Skeletal muscle tissue (tissue), 3 donors: ENCODE measurements at regions not wholly inside any gene's neighbourhood (a gene's known extent, or its start where the extent isn't known, plus 50 kb on each side); places are given as distances from the start of the nearest gene placed in this dataset.
"Not testable (repeated sequence)": the region's sequence is repeated elsewhere in the genome, so short reads cannot be mapped to it uniquely, and the experiment has no call there.

ENCODE experiments used
- H3K27ac ChIP-seq: one replicate; pipeline ENCODE4 v1.7.0; 2013; ENCODE audit warnings: mild to moderate bottlenecking, low read depth, low read length, inconsistent platforms
- H3K27me3 ChIP-seq, 3 donors: one replicate each; pipeline ENCODE4 v1.7.0; 2013; ENCODE audit warnings: low read length in 3 of 3; ENCODE audit not compliant: control insufficient read depth in 3 of 3, insufficient read depth in 3 of 3
- H3K36me3 ChIP-seq, 3 donors: one replicate each; pipeline ENCODE4 v1.7.0; 2013; ENCODE audit warnings: low read length in 3 of 3; ENCODE audit not compliant: control insufficient read depth in 3 of 3, insufficient read depth in 3 of 3
- H3K4me1 ChIP-seq, 3 donors: one replicate each; pipeline ENCODE4 v1.7.0; 2013; ENCODE audit warnings: low read length in 3 of 3, mild to moderate bottlenecking in 3 of 3; ENCODE audit not compliant: control insufficient read depth in 3 of 3, insufficient read depth in 3 of 3
- H3K4me3 ChIP-seq, 3 donors: one replicate each; pipeline ENCODE4 v1.7.0; 2013; ENCODE audit warnings: low read length in 3 of 3
- H3K9ac ChIP-seq, 3 donors: one replicate each; pipeline ENCODE4 v1.7.0; 2013; ENCODE audit warnings: low read length in 3 of 3, mild to moderate bottlenecking in 3 of 3, moderate library complexity in 2 of 3, low read depth in 1 of 3
- H3K9me3 ChIP-seq, 3 donors: one replicate each; pipeline ENCODE4 v1.7.0; 2013; ENCODE audit warnings: low read length in 3 of 3; ENCODE audit not compliant: control insufficient read depth in 3 of 3
- donor health status: Osteomylitis.

DNA sequence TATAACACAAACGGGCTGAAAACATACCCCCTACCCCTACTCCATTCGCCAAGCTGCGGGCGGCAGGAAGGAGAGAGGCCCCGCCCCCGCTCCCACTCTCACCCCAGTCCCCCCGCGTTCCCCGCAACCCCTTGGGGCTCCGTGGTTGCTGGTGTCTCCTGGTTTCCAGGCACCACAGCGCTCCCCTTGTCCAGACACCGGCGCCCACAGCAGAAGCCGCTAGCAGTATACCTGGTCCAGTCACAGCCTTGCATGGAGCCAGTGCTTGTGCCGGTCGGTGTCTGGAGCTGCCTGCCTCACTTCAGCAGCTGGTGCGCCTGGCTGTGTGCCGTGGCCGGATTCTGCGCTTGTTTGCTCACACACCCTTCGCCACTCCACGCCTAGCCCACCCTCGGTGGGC lies 240.5 kb upstream of the DAB2 start:
- Histone ChIP-seq H3K4me3 (no peak overlapping the region), H3K36me3 (no peaks in the 10 kb centered on the region), H3K4me1 (no peaks in the 10 kb centered on the region), H3K27ac (no peak overlapping the region), H3K9me3 (no peaks in the 10 kb centered on the region), H3K9ac (no peak overlapping the region), H3K27me3 (peaks cover 0 to 3% (median 0%) of the 10 kb centered on the region in 3 donors)

DNA sequence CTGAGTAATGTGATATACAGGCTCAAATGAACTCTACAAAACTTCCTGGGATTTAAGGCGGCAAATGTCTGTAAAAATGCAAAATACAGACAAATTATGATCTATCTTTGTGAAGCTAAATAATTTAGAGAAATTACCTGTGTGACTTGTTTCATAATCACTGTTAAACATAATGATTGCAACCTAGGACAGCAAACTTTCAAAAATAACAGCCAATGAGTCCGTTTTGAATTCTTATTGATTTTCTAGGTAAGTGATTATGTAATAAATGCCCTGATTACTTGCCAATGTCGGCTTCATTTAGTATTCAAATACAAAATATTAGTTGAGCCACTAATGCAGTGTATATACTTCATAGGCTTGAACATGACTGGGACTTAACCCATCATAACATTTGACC lies 238.2 kb upstream of the DAB2 start:
- Histone ChIP-seq H3K27me3 (peaks cover 0 to 3% (median 0%) of the 10 kb centered on the region in 3 donors), H3K4me1 (no peaks in the 10 kb centered on the region), H3K27ac (no peak overlapping the region), H3K36me3 (no peaks in the 10 kb centered on the region), H3K4me3 (no peak overlapping the region), H3K9me3 (no peaks in the 10 kb centered on the region), H3K9ac (no peak overlapping the region)

DNA sequence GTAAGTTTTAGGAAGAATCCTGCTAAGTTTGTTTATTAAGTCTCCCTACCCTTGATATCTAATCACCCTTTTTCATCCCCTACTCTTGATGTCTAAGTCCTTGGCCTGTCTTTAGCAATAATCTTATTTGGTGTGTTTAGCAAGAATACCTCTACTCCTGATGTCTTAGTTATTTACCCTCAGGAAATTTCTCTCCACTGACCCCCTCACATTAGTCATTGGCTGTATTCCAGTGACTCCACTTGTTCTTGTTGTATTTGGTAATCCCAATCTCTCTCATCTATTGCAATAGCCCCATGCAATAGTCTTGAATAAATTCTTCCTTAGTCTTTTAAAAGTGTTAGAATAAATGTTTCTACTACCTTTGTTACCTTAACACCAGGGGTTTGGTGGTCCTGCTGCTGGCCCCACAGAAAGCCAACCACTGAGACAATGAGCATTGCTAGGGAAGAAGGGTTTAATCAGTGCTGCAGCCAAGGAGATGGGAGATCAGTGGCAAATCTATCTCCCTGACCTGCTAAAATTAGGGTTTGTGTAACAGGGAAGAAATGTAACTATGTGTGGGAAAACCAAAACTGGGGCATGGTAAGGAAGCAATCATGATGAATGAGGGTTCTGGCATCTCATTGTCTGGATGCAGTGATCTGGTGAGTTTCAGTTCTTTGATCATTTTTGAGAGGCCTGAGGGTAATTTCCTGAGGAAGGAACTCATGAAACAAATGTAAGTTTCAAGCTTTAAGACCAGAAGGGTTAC lies 236.4 kb upstream of the DAB2 start:
- Histone ChIP-seq H3K9ac (no peak overlapping the region), H3K4me1 (no peaks in the 10 kb centered on the region), H3K36me3 (no peaks in the 10 kb centered on the region), H3K27me3 (peaks cover 0 to 3% (median 0%) of the 10 kb centered on the region in 3 donors), H3K27ac (no peak overlapping the region), H3K4me3 (no peak overlapping the region), H3K9me3 (no peaks in the 10 kb centered on the region)

DNA sequence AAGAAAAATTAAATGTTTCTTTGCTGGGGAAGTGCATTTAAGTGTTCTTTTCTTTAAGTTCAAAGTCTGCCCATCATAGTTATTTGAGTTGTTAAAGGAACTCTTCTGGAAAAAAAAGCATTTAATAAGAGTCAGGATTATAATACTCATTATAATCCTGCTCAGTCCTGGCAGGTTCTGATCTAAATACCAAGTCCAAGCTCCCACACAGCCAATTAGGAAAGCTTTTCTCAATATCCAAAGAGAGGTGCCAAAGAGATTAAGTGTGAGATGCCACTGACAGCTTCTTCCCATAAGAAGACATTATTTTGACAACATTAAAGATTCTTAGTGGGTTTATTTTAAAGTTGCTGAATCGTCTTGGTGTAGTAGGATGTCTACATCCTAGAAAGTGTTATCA lies 235.2 kb upstream of the DAB2 start:
- H3K27me3 ChIP-seq: peaks cover 0 to 3% (median 0%) of the 10 kb centered on the region in 3 donors
- H3K9ac ChIP-seq: no peak overlapping the region

DNA sequence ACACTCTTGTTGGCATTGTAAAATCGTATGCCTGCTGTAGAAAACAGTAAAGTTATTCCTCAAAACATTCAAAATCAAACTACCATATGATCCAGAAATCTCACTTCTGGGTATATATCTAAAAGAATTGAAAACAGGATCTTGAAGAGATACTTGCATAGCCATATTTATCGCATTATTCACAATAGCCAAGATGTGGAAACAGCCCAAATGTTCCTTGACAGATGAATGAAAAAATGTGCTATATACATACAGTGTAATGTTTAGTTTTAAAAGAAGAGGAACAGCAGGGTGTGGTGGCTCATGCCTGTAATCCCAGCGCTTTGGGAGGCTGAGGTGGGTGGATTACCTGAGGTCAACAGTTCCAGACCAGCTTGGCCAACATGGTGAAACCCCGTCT lies 234.1 kb upstream of the DAB2 start:
- H3K9ac ChIP-seq: no peak overlapping the region
- no peak overlapping the region for H3K27ac ChIP-seq
- H3K9me3 ChIP-seq: no peaks in the 10 kb centered on the region
- no peaks in the 10 kb centered on the region for H3K36me3 ChIP-seq
- H3K4me3 ChIP-seq: no peak overlapping the region
- no peaks in the 10 kb centered on the region for H3K4me1 ChIP-seq
- no peaks in the 10 kb centered on the region for H3K27me3 ChIP-seq

More for the DNA sequence above, 235.2 kb upstream of the DAB2 start:
- no peaks in the 10 kb centered on the region for H3K4me1 ChIP-seq
- no peak overlapping the region for H3K27ac ChIP-seq
- no peak overlapping the region for H3K4me3 ChIP-seq
- H3K9me3 ChIP-seq: no peaks in the 10 kb centered on the region
- H3K36me3 ChIP-seq: no peaks in the 10 kb centered on the region

DNA sequence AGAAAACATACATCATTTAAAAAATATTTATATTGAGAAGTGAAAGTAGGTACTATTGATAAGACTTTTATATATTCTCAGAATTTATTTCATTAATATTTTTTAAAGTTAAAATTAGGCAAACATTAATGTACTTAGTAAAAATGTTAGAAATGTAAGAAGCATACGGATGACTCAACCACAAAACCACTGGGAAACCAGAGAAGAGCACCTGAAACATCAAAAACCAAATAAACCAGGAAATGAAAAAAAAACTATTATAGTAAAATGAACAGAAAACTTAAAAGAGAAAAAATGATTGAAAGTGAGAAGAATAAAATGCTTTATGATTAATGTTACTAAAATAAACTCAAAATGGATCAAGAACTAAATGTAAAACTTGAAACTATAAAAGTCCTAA lies 233.2 kb upstream of the DAB2 start:
- no peaks in the 10 kb centered on the region for H3K4me1 ChIP-seq
- H3K36me3 ChIP-seq: no peaks in the 10 kb centered on the region
- no peaks in the 10 kb centered on the region for H3K27me3 ChIP-seq
- H3K9me3 ChIP-seq: no peaks in the 10 kb centered on the region
- H3K27ac ChIP-seq: no peak overlapping the region
- H3K4me3 ChIP-seq: no peak overlapping the region
- H3K9ac ChIP-seq: no peak overlapping the region

DNA sequence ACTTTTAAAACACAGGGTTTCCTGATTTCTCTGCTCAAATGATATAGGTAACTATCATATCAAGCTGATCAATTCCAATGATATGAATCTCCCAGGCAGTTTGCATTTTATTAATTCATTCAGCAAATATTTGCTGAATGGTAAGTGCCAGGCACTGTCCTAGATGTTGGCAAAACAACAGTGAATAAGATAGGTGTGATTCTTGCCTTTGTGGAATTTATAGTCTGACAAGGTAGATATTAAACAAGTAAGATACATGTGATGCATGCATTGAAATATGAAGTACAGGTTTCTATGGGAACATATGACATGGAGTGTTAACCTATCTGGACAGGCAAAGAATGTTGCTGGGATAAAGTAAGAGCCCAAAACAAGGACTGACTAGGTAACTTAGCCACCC lies 231.8 kb upstream of the DAB2 start:
- H3K27ac ChIP-seq: no peak overlapping the region
- no peaks in the 10 kb centered on the region for H3K27me3 ChIP-seq
- no peaks in the 10 kb centered on the region for H3K9me3 ChIP-seq
- H3K36me3 ChIP-seq: no peaks in the 10 kb centered on the region
- H3K4me3 ChIP-seq: no peak overlapping the region
- no peaks in the 10 kb centered on the region for H3K4me1 ChIP-seq
- H3K9ac ChIP-seq: no peak overlapping the region

DNA sequence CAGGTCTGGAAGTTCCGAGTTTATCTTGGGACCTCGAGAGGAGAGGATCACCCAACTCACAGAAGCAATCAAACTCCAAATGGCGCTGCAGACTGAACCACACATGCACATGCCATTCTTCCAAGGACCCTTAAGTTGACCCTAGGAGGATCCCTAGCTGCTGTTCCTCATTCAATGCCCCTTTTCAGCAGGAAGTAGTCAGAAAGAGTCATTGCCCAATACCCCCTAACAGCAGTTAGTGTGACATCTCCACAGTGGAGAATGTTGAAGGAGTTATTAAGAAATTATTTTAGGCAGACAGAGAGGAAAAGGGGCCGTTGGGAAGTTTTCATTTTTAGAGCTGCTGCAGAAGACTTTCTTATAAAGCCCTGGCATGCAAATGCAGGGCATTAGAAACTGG lies 229.9 kb upstream of the DAB2 start:
- no peaks in the 10 kb centered on the region for H3K27me3 ChIP-seq
- H3K36me3 ChIP-seq: no peaks in the 10 kb centered on the region
- H3K4me3 ChIP-seq: no peak overlapping the region
- no peaks in the 10 kb centered on the region for H3K4me1 ChIP-seq
- no peak overlapping the region for H3K27ac ChIP-seq
- H3K9ac ChIP-seq: no peak overlapping the region
- H3K9me3 ChIP-seq: no peaks in the 10 kb centered on the region

DNA sequence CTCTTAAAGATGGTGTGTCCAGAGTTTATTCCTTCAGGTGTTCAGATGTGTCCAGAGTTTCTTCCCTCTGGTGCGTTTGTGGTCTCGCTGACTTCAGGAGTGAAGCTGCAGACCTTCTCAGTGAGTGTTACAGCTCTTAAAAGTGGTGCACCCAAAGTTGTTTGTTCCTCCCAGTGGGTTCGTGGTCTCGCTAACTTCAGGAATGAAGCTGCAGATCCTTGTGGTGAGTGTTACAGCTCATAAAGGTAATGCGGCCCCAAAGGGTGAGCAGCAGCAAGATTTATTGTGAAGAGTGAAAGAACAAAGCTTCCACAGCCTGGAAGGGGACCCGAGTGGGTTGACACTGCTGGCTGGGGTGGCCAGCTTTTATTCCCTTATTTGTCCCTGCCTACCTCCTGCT lies 227.7 kb upstream of the DAB2 start:
- H3K9ac ChIP-seq, H3K27ac ChIP-seq, H3K4me3 ChIP-seq: not testable (repeated sequence)

DNA sequence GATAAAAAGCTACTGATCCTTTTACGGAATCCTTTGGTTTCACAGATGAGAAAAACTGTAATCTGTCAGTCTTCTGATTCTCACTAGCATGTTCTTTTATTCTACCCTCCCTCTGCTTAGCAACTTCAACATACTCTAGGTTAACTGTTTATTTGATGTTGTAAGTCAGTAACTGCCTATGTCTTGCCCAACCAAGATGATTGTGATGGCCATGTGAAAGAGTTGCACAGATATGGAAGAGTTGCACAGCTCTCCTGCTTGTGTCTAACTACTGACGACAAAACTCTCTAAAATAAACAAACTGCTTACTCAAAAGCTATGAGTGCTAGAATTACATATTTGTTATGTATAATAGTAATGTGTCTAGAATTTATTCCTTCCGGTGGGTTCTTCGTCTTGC lies 227.3 kb upstream of the DAB2 start:
- Histone ChIP-seq H3K9me3 (no peaks in the 10 kb centered on the region), H3K27me3 (no peaks in the 10 kb centered on the region), H3K27ac (no peak overlapping the region), H3K4me1 (no peaks in the 10 kb centered on the region), H3K36me3 (no peaks in the 10 kb centered on the region), H3K9ac (no peak overlapping the region), H3K4me3 (no peak overlapping the region)

More for the DNA sequence above, 227.7 kb upstream of the DAB2 start:
- H3K36me3 ChIP-seq, H3K27me3 ChIP-seq, H3K4me1 ChIP-seq, H3K9me3 ChIP-seq: not testable (repeated sequence)
